Bronchial epithelial cell (primary cell): ENCODE measurements at regions not wholly inside any gene's neighbourhood (a gene's known extent, or its start where the extent isn't known, plus 50 kb on each side); places are given as distances from the start of the nearest gene placed in this dataset.
A peak's percentile ranks its signal among the peaks of the same experiment; 100 is the strongest.

Experiments used
- DNase-seq: peaks from one replicate; pipeline ENCODE4 v3.0.0-alpha.2; 2010; ENCODE audit warnings: low read depth
- FAIRE-seq: peaks from 2 replicates; lab custom pipeline; 2011; peaks lifted over from hg19 to GRCh38; lab: Jason Lieb, UNC
- H3K27me3 ChIP-seq: 2 replicates; pipeline ENCODE4 v1.5.1; 2011; ENCODE audit warnings: low read length; ENCODE audit not compliant: control insufficient read depth, insufficient read depth
- H3K36me3 ChIP-seq: 2 replicates; pipeline ENCODE4 v1.5.1; 2011; ENCODE audit warnings: low read length; ENCODE audit not compliant: control insufficient read depth, insufficient read depth
- H3K4me3 ChIP-seq: 2 replicates; pipeline ENCODE4 v1.5.1; 2011; ENCODE audit warnings: mild to moderate bottlenecking, low read depth, low read length, control low read depth
- CTCF ChIP-seq: IDR thresholded peaks from 2 replicates; pipeline ENCODE4 v1.5.1; 2011; ENCODE audit warnings: mild to moderate bottlenecking, moderate library complexity, low read length, control low read depth, inconsistent platforms; ENCODE audit not compliant: insufficient read depth, severe bottlenecking

DNA sequence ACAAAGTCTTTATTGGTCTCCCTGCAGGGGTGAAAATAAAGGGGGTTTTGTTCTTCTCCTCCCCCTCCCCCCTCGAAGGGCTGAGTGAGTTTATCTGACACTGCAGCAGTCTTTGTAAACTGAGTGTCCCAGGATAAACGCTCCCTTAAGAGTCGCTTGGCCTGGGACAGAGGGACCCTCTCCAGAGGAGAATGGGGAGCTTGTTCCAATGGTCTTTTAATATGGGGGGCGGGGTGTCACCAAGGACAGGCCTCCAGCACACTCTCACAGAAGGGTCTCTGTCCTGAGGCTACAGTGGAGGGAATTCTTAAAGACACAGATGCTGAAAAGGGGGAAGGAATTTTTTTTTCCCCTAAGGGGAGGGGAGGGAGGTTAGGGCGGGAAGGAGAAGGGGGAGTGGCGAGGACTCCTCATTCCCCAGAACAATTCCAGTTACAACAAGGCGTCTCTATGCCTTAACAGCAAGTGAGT is 455.5 kb downstream of the SOX9 start:
- no peak for TF ChIP-seq CTCF
- FAIRE-seq (no peak), DNase-seq (no peak)
- H3K27me3 ChIP-seq: no peaks in the 10 kb centered on the region
- no peak overlapping the region for H3K4me3 ChIP-seq
- H3K36me3 ChIP-seq: peaks cover 9% of the 10 kb centered on the region

- DNase-seq: no peak
- peaks cover 5% of the 10 kb centered on the region for H3K36me3 ChIP-seq
- peak; percentile 75 for FAIRE-seq
Observed at GRCh38 chr17:72578817-72579470, 458.1 kb downstream of the SOX9 start.

DNA sequence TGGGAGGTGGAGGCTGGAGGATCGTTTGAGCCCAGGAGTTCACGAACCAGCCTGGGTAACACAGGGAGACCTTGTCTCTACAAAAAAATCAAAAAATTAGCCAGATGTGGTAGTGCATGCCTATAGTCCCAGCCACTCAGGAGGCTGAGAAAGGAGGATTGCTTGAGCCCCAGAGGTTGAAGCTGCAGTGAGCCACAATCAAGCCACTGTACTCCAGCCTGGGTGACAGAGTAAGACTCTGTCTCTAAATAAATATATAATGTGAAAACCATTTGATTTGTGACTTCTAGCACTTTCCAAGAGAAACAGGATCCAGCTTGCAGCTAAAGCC is 459.1 kb downstream of the SOX9 start:
- peaks cover 3% of the 10 kb centered on the region for H3K36me3 ChIP-seq
- no peaks in the 10 kb centered on the region for H3K27me3 ChIP-seq
- FAIRE-seq (no peak), DNase-seq (no peak)
- TF ChIP-seq CTCF: no peak
- no peak overlapping the region for H3K4me3 ChIP-seq

More at GRCh38 chr17:72578817-72579470, 458.1 kb downstream of the SOX9 start:
- no peak for TF ChIP-seq CTCF
- Histone ChIP-seq H3K27me3 (no peaks in the 10 kb centered on the region), H3K4me3 (no peak overlapping the region)

DNA sequence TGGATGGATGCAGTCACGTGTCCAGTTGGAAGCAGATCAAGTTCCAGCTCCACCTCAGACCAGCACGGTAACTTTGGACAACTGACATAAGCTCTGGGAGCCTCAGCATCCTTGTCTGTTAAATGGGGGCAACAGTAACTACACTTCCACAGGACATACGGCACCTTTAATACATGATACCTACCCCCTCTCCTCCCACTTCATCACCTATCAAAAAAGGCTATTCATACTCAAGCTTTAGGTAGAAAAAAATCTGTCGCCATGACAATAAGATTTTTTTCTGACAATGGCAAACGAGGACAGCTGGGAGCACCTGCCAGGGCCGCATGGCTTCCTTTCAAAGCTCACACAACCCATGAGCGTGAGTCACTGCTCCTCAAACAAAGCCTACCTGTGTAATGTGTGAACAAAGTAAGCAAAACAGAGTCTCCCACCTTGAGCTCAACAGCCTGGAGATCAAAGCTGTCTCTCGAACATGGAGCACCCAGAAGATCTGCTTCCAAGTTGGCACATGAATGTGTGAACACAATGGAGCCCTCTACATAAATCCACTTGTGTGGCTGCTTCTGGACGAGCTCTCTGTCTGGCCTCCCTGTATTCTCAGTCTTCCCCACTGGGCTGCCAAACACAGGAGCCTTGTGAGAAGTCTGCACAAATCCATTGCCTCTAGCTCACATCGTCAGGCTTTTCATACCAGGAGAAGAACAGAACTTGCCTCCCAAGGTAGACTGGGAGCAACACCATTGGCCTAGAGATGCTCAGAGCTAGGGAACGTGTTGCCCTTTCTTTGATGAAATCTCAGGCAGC is 459.7 kb downstream of the SOX9 start:
- peaks cover 3% of the 10 kb centered on the region for H3K36me3 ChIP-seq
- no peak overlapping the region for H3K4me3 ChIP-seq
- DNase-seq (peak; percentile 83), FAIRE-seq (peak; percentile 88)
- H3K27me3 ChIP-seq: no peaks in the 10 kb centered on the region
- TF ChIP-seq CTCF: no peak

DNA sequence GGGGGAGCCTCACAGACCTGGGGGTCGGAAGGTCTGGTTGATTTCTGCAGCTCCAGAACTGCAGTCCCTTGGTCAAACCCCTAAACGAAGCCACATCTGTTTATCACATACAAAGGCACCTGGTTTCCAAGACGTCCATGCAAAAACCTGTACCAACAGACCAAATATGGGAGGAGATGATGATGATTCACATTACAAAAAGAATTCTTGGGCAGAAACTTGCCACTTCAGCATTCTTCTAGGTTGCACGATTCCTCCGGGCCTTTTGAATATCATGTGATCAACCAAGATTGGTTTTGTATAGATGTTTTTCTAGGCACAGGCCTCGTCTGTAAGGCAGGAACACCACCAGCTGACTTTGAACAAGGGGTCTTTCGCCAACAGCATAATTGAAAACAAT is 466.3 kb downstream of the SOX9 start:
- no peak for TF ChIP-seq CTCF
- DNase-seq (peak; percentile 88), FAIRE-seq (no peak)
- no peaks in the 10 kb centered on the region for H3K27me3 ChIP-seq
- H3K36me3 ChIP-seq: no peaks in the 10 kb centered on the region
- H3K4me3 ChIP-seq: no peak overlapping the region
